Adipocyte (in vitro differentiated cells): ENCODE measurements at regions not wholly inside any gene's neighbourhood (a gene's known extent, or its start where the extent isn't known, plus 50 kb on each side); places are given as distances from the start of the nearest gene placed in this dataset.

Experiments used
- DNase-seq: peaks from one replicate; pipeline ENCODE4 v3.0.0-alpha.2; 2015; ENCODE audit warnings: low read depth
- H3K27me3 ChIP-seq: replicated peaks from 2 replicates; pipeline ENCODE4 v1.7.0; 2013; ENCODE audit warnings: mild to moderate bottlenecking, low read length, moderate library complexity; ENCODE audit not compliant: control insufficient read depth, insufficient read depth
- H3K36me3 ChIP-seq: 2 replicates; pipeline ENCODE4 v1.7.0; 2013; ENCODE audit warnings: low read length, mild to moderate bottlenecking, moderate library complexity; ENCODE audit not compliant: control insufficient read depth, insufficient read depth, severe bottlenecking
- H3K4me1 ChIP-seq: 2 replicates; pipeline ENCODE4 v1.7.0; 2013; ENCODE audit warnings: mild to moderate bottlenecking, low read length, moderate library complexity; ENCODE audit not compliant: control insufficient read depth, insufficient read depth
- H3K4me3 ChIP-seq: 2 replicates; pipeline ENCODE4 v1.7.0; 2013; ENCODE audit warnings: mild to moderate bottlenecking, low read length, moderate library complexity
- H3K9ac ChIP-seq: 2 replicates; pipeline ENCODE4 v1.7.0; 2013; ENCODE audit warnings: mild to moderate bottlenecking, low read length, moderate library complexity
- H3K9me3 ChIP-seq: 2 replicates; pipeline ENCODE4 v1.7.0; 2013; ENCODE audit warnings: mild to moderate bottlenecking, low read length, moderate library complexity; ENCODE audit not compliant: control insufficient read depth

DNA sequence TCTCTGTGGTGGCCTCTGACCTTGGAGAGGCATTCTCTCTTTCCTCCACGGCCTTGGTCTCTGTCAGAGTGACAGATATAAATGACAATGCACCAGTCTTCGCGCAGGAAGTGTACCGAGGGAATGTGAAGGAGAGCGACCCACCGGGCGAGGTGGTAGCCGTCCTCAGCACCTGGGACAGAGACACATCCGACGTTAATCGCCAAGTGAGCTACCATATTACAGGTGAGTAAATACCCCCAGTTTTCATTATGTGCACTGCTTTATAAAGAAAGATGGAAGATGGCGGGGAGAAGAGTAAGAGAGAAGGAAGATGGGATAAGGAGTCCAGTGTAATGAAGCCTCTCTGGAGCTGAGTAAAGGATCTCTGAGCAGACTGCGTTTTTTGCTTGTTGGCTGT, 167.8 kb upstream of the MTNR1B start:
- Histone ChIP-seq H3K9me3 (no peaks in the 10 kb centered on the region), H3K36me3 (no peaks in the 10 kb centered on the region), H3K4me1 (no peaks in the 10 kb centered on the region), H3K27me3 (peaks cover 7% of the 10 kb centered on the region), H3K9ac (no peak overlapping the region), H3K4me3 (no peak overlapping the region)
- no peak for DNase-seq

DNA sequence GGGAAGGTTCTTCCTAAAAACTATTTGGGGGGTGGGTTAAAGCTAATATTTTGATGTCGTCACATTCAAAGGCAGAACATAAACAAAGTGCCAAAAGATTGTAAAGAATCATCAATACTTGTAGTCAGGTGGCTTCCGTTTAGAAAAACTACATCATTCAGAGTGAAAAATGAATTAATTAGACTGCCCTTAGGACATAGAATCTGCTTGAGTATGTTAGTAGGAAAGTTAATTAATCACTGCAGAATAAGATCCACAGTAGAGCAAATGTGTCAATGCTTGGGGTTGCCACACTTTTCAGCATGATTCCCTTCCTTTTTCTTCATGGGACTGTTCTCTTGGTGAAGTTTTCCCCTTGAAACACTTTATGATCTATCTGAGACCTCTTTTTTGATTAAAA, 166.8 kb upstream of the MTNR1B start:
- H3K4me3 ChIP-seq = no peak overlapping the region
- no peak for DNase-seq
- H3K4me1 ChIP-seq = no peaks in the 10 kb centered on the region
- H3K9me3 ChIP-seq = no peaks in the 10 kb centered on the region
- H3K36me3 ChIP-seq = no peaks in the 10 kb centered on the region
- H3K27me3 ChIP-seq = peaks cover 7% of the 10 kb centered on the region
- H3K9ac ChIP-seq = no peak overlapping the region

DNA sequence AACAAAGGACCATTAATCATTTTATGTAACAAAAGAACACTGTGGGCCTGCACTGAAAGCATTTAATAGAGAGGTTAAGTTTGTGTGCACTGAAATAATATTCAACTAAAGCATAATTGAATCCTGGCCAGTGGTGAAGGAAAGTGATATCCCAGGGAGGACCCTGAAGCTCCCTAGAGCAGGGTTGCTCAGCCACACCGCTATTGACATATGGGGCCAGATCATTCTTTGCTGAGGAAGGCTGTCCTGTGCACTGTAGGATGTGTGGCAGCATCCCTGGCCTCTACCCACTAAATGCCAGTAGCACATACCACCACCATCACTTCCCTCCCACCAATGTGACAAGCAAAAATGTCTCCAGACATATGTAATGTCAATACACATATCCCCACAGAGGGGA, 166.1 kb upstream of the MTNR1B start:
- peaks cover 7% of the 10 kb centered on the region for H3K27me3 ChIP-seq
- H3K4me1 ChIP-seq = no peaks in the 10 kb centered on the region
- H3K36me3 ChIP-seq = no peaks in the 10 kb centered on the region
- H3K4me3 ChIP-seq = no peak overlapping the region
- H3K9me3 ChIP-seq = no peaks in the 10 kb centered on the region
- no peak for DNase-seq
- no peak overlapping the region for H3K9ac ChIP-seq

DNA sequence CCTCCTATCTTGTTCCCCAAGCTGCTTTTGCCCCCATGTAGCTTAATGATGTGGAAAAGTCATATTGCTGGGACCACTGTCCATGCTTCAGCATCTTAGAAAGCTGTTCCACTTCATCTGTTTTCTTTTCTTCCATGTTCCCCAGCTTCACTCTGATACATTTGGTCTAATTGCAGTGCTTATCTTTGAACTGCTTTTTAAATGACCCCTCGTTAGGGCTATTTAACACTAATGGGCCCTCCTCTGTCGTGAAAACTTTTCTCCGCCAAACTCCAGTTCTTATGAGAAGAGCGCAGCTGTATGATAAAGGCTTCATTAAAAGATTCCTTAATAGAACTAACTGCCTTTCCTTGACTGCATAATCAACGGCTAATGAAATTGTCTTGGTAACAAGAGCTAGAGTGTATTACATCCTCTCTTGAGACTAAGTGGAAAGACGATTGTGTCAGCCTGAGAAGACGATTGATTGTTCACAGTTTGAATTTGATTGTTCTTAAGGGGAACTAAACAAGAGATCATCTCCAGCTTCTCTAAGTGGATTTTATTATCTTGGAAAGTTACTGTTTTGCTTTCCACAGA, 165.0 kb upstream of the MTNR1B start:
- no peaks in the 10 kb centered on the region for H3K4me1 ChIP-seq
- H3K9me3 ChIP-seq = no peaks in the 10 kb centered on the region
- H3K27me3 ChIP-seq = peaks cover 7% of the 10 kb centered on the region
- H3K36me3 ChIP-seq = no peaks in the 10 kb centered on the region
- no peak overlapping the region for H3K9ac ChIP-seq
- DNase-seq = no peak
- no peak overlapping the region for H3K4me3 ChIP-seq

DNA sequence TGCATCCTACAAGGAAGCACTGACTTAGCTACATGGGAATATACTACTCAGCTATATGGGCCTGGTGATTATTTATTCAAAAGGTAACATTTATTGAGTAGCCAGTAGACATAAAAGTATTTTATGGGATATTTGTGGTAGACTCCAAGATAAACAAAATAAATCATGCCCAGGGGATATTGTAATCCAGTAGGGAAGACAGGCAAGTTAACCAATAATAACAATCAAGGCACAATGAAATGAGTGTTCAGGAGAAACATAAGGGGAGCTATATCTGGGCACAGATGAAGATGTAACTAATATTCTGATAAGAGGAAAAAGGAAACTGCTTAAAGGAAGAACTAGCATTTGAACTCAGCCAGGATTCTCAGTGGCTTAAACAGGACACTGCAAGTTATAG, 161.4 kb upstream of the MTNR1B start:
- no peak for DNase-seq
- H3K9ac ChIP-seq = no peak overlapping the region
- H3K9me3 ChIP-seq = no peaks in the 10 kb centered on the region
- H3K27me3 ChIP-seq = no peaks in the 10 kb centered on the region
- no peak overlapping the region for H3K4me3 ChIP-seq
- H3K36me3 ChIP-seq = no peaks in the 10 kb centered on the region
- H3K4me1 ChIP-seq = peaks cover 8% of the 10 kb centered on the region

DNA sequence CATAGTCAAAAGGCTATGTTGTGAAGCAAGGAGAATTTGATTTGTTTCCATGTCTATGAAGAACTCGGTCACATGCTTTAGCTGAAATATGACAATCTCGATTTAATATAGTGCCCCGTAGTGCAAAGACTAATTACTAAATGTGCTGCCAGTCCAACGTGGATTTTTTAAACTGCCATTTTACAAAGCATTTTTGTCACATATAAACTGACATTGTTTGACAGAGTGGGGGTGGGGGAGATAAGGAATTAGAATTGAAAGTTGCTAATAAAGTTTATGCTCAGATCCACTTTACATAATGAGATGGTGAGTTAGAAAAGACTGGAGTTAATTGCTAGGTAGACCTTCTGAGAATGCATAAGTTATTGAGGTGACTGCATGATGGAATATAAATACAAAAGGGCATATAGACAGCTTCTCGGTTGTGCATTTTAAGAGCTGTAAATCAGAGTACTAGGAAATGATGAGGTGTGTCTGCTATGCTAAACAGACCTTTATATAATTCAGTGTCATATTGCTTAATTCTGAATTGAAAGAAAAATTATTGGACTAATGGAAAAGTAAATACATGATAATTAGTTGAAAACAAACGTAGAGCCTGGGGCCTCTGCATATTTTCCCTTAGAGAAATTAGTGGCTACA, 158.9 kb upstream of the MTNR1B start:
- no peaks in the 10 kb centered on the region for H3K36me3 ChIP-seq
- DNase-seq = no peak
- H3K27me3 ChIP-seq = no peaks in the 10 kb centered on the region
- H3K9ac ChIP-seq = no peak overlapping the region
- no peaks in the 10 kb centered on the region for H3K9me3 ChIP-seq
- no peak overlapping the region for H3K4me3 ChIP-seq
- peaks cover 8% of the 10 kb centered on the region for H3K4me1 ChIP-seq

DNA sequence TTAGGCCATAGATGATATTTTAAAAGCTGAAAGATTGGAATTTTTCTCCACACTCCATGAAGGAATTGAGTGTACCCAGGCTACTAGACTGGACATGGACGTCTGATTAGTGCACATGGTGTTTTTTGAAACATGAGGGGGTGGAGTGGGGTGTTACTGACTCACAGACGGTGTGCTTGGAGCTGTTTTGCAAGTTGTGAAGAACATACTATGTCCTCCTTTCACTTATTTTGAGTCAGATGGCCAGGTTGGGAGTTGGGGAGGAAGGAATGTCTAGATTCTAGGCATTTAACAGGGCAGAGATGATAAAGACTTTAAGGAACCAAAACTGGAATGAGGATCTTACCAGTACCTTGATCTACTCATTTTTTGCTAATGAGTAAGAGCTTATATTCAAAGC, 158.1 kb upstream of the MTNR1B start:
- no peaks in the 10 kb centered on the region for H3K9me3 ChIP-seq
- no peak for DNase-seq
- no peaks in the 10 kb centered on the region for H3K36me3 ChIP-seq
- peaks cover 8% of the 10 kb centered on the region for H3K4me1 ChIP-seq
- H3K4me3 ChIP-seq = no peak overlapping the region
- H3K27me3 ChIP-seq = no peaks in the 10 kb centered on the region
- no peak overlapping the region for H3K9ac ChIP-seq

DNA sequence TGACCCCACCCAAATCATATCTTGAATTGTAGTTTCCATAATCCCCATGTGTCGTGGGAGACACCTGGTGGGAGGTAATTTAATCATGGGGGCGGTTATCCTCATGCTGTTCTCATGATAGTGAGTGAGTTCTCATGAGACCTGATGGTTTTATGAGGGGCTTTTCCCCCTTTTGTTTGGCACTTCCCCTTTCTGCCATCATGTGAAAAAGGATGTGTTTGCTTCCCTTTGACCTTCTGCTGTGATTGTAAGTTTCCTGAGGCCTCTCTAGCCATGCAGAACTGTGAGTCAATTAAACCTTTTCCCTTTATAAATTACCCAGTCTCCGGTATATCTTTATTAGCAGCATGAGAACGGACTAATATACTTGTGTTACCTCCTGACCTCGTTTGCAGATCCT, 156.6 kb upstream of the MTNR1B start:
- no peaks in the 10 kb centered on the region for H3K9me3 ChIP-seq
- no peak overlapping the region for H3K9ac ChIP-seq
- H3K36me3 ChIP-seq = no peaks in the 10 kb centered on the region
- no peak overlapping the region for H3K4me3 ChIP-seq
- peaks cover 8% of the 10 kb centered on the region for H3K4me1 ChIP-seq
- peaks cover 3% of the 10 kb centered on the region for H3K27me3 ChIP-seq
- no peak for DNase-seq

DNA sequence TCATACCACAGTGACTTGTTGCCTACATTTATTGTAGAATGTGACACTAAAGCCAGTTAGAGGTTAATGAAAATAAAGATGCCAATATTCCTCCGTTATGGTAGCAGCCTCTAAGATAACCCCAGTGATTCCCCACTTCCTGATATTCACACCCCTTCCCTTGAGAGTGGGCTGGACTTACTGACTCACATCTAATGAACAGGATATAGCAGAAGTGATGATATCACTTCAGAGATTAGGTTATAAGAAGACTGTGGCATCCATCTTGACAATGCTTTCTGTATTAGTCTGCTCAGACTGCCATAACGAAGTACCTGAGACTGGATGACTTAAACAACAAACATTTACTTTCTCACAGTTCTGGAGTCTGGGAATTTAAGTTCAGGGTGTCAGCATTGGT, 149.6 kb upstream of the MTNR1B start:
- DNase-seq = no peak
- Histone ChIP-seq H3K27me3 (peaks cover 6% of the 10 kb centered on the region), H3K4me3 (no peak overlapping the region)

DNA sequence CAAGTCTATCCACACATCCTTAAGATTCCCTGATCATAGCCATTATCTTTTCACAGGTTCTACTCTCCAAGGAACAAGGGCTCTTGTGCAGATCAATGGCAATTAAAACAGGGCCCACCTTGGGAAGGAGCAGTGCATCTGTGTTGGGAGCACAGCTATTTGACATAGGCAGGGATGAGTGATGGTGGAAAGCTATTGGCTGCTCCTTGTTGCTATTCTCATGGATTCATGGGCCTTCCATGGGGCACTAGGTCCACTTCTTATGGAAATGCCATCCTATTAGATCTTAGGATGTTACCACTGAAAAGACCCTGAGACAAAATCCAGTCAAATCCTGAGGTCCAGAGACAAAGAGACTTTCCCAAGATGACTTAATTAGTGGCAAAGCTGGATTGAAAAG, 148.6 kb upstream of the MTNR1B start:
- H3K27me3 ChIP-seq = peaks cover 6% of the 10 kb centered on the region
- H3K4me1 ChIP-seq = no peaks in the 10 kb centered on the region
- H3K9ac ChIP-seq = no peak overlapping the region
- no peak overlapping the region for H3K4me3 ChIP-seq
- H3K9me3 ChIP-seq = peaks cover 6% of the 10 kb centered on the region
- DNase-seq = no peak
- no peaks in the 10 kb centered on the region for H3K36me3 ChIP-seq

More for the DNA sequence above, 149.6 kb upstream of the MTNR1B start:
- Histone ChIP-seq H3K9ac (no peak overlapping the region), H3K9me3 (peaks cover 6% of the 10 kb centered on the region), H3K36me3 (no peaks in the 10 kb centered on the region), H3K4me1 (no peaks in the 10 kb centered on the region)

DNA sequence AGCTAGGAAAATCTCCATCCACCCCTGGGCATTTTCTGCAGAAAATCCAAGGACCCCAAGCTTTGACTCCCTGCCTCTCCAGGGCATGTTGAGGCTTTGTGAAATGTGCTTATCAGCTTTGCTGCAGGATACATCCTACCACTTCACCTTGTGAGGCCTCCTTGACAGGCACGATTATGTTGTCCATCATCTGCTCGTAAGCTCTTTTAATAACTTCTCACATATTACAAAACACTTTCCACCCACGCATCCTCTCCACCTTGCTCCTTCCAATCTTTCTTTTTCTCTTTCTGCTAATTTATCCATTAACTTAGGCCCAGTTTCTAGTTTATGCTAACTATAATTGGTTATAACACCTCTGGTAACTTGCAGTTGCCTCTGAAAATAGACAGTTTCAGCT, 147.0 kb upstream of the MTNR1B start:
- H3K27me3 ChIP-seq = peaks cover 3% of the 10 kb centered on the region
- no peak overlapping the region for H3K9ac ChIP-seq
- H3K4me3 ChIP-seq = no peak overlapping the region
- no peaks in the 10 kb centered on the region for H3K36me3 ChIP-seq
- H3K4me1 ChIP-seq = no peaks in the 10 kb centered on the region
- peaks cover 6% of the 10 kb centered on the region for H3K9me3 ChIP-seq
- DNase-seq = no peak

DNA sequence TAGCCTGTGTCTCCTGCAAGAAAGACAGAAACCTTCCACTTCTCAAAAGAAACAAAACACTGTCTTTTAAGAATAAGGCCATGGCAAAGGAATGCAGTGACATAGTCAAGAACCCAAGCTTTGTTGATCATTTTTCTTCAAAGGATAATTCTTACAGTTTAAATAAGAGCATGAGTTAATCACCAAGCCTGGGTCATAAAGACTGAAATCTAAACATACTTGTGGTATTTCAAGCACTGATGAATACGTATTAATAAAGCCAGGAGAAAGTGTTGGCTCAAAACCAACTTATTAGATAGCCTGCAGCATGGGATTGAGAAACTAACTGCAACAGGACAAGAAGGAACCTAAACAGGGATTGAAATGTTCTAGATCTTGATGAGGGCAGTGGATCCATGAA, 143.3 kb upstream of the MTNR1B start:
- DNase-seq = no peak
- Histone ChIP-seq H3K9me3 (no peaks in the 10 kb centered on the region), H3K27me3 (peaks cover 5% of the 10 kb centered on the region), H3K9ac (no peak overlapping the region), H3K4me3 (no peak overlapping the region), H3K4me1 (no peaks in the 10 kb centered on the region), H3K36me3 (no peaks in the 10 kb centered on the region)
